Endothelial cell of umbilical vein (primary cell): ENCODE measurements at regions not wholly inside any gene's neighbourhood (a gene's known extent, or its start where the extent isn't known, plus 50 kb on each side); places are given as distances from the start of the nearest gene placed in this dataset.

ENCODE experiments used
- BruUV-seq: library from RNA; stranded (reverse); fragments of 400-500 nt; replicated peaks from 2 replicates; lab custom pipeline; 2021; lab: Mats Ljungman, UMichigan
- CTCF ChIA-PET: fragments of 300-600, 350-600 bp; sonication (Branson Sonifier 250); formaldehyde crosslinking; loops from one replicate; lab custom pipeline; 2021; ENCODE audit warnings: antibody characterized with exemption, inconsistent platforms; lab: Charles Lee
- POLR2A ChIA-PET: fragments of 300-600, 350-600 bp; sonication (Branson Sonifier 250); formaldehyde crosslinking; loops from one replicate; lab custom pipeline; 2021; ENCODE audit warnings: antibody characterized with exemption, inconsistent platforms; lab: Charles Lee
- DNase-seq: peaks from one replicate; pipeline ENCODE4 v3.0.0-alpha.2; 2011; ENCODE audit warnings: low read depth, low spot score
- FAIRE-seq: peaks from 2 replicates; lab custom pipeline; 2011; peaks lifted over from hg19 to GRCh38; lab: Jason Lieb, UNC
- H2AFZ ChIP-seq: 2 replicates; pipeline ENCODE4 v1.6.0; 2012; ENCODE audit warnings: low read depth, low read length, control low read depth, inconsistent platforms
- H3K27ac ChIP-seq: 2 replicates; pipeline ENCODE4 v1.5.1; 2011; ENCODE audit warnings: low read depth, mild to moderate bottlenecking, control low read depth, low read length, moderate library complexity; ENCODE audit not compliant: insufficient read depth
- H3K27me3 ChIP-seq, 2 experiments: 2 replicates each; pipeline versions ENCODE4 v1.6.0 to v1.6.1; 2011; ENCODE audit warnings: low read length in 2 of 2, mixed read lengths in 1 of 2; ENCODE audit not compliant: control insufficient read depth in 2 of 2, insufficient read depth in 2 of 2
- H3K36me3 ChIP-seq, 2 experiments: 2 replicates in 1 of 2; 3 replicates in 1 of 2; pipeline ENCODE4 v1.5.1; 2011; ENCODE audit warnings: low read length in 2 of 2, mild to moderate bottlenecking in 1 of 2, moderate library complexity in 1 of 2; ENCODE audit not compliant: control insufficient read depth in 2 of 2, insufficient read depth in 2 of 2; ENCODE audit errors: extremely low read depth in 1 of 2
- H3K4me1 ChIP-seq: 3 replicates; pipeline ENCODE4 v1.5.1; 2011; ENCODE audit warnings: mild to moderate bottlenecking, low read length; ENCODE audit not compliant: control insufficient read depth, insufficient read depth; ENCODE audit errors: extremely low read depth
- H3K4me2 ChIP-seq: 2 replicates; pipeline ENCODE4 v1.6.1; 2011; ENCODE audit warnings: low read length, control low read depth, mixed read lengths; ENCODE audit not compliant: insufficient read depth
- H3K4me3 ChIP-seq, 3 experiments: fragments of 200-600 bp in 1 of 3; sonication (generic), shearing (Covaris generic) in 1 of 3; replicated peaks in 1 of 3; 2 replicates each; pipeline ENCODE4 v1.5.1; 2011 to 2016; ENCODE audit warnings: control low read depth in 3 of 3, low read length in 3 of 3, mild to moderate bottlenecking in 2 of 3, inconsistent platforms in 1 of 3, low read depth in 1 of 3, moderate library complexity in 1 of 3; ENCODE audit not compliant: insufficient read depth in 1 of 3
- H3K79me2 ChIP-seq: 2 replicates; pipeline ENCODE4 v1.6.0; 2012; ENCODE audit warnings: low read length, inconsistent platforms; ENCODE audit not compliant: control insufficient read depth, insufficient read depth
- H3K9ac ChIP-seq: replicated peaks from 2 replicates; pipeline ENCODE3; 2011; ENCODE audit warnings: low read length, control low read depth; ENCODE audit not compliant: insufficient read depth; ENCODE audit errors: extremely low read depth
- H3K9me1 ChIP-seq: replicated peaks from 3 replicates; pipeline ENCODE4 v1.6.0; 2011; ENCODE audit warnings: mild to moderate bottlenecking, low read length; ENCODE audit not compliant: control insufficient read depth, insufficient read depth; ENCODE audit errors: extremely low read depth
- H3K9me3 ChIP-seq: replicated peaks from 2 replicates; pipeline ENCODE4 v1.5.1; 2012; ENCODE audit warnings: low read length, inconsistent platforms; ENCODE audit not compliant: control insufficient read depth, insufficient read depth
- H4K20me1 ChIP-seq: replicated peaks from 2 replicates; pipeline ENCODE3; 2011; ENCODE audit warnings: mild to moderate bottlenecking, low read length; ENCODE audit not compliant: control insufficient read depth, insufficient read depth; ENCODE audit errors: extremely low read depth
- CTCF ChIP-seq, 2 donors: IDR thresholded peaks; 1 replicate in 1 of 2; 2 replicates in 1 of 2; pipeline ENCODE4 v1.5.1; 2011; ENCODE audit warnings: low read length in 2 of 2, mild to moderate bottlenecking in 2 of 2, moderate library complexity in 2 of 2, control low read depth in 1 of 2, inconsistent platforms in 1 of 2, low read depth in 1 of 2; ENCODE audit not compliant: insufficient read depth in 1 of 2; ENCODE audit errors: extremely low read depth in 1 of 2
- EZH2 ChIP-seq: IDR thresholded peaks from 2 replicates; pipeline ENCODE4 v1.6.1; 2012; ENCODE audit warnings: borderline replicate concordance, low read depth, mild to moderate bottlenecking, moderate library complexity, low read length, inconsistent platforms; ENCODE audit not compliant: severe bottlenecking
- FOS ChIP-seq: IDR thresholded peaks from 2 replicates; pipeline ENCODE4 v1.6.1; 2011; ENCODE audit warnings: mild to moderate bottlenecking, low read length, moderate library complexity, borderline replicate concordance; ENCODE audit not compliant: insufficient read depth
- GATA2 ChIP-seq: IDR thresholded peaks from 2 replicates; pipeline ENCODE4 v1.7.0; 2011; ENCODE audit warnings: low read depth, mild to moderate bottlenecking, moderate library complexity, mixed read lengths, low read length; ENCODE audit not compliant: insufficient read length, insufficient read depth
- JUN ChIP-seq: IDR thresholded peaks from 2 replicates; pipeline ENCODE4 v1.6.1; 2011; ENCODE audit warnings: borderline replicate concordance, low read depth; ENCODE audit not compliant: insufficient read length, insufficient read depth
- MAX ChIP-seq: IDR thresholded peaks from 2 replicates; pipeline ENCODE4 v1.6.1; 2011; ENCODE audit not compliant: insufficient read depth, insufficient read length
- MYC ChIP-seq: IDR thresholded peaks from one replicate; pipeline ENCODE4 v1.6.1; 2011; ENCODE audit warnings: mild to moderate bottlenecking, low read depth, low read length
- POLR2A ChIP-seq: IDR thresholded peaks from 2 replicates; pipeline ENCODE4 v1.6.1; 2012; ENCODE audit warnings: low read depth, mild to moderate bottlenecking, control low read depth, low read length
- POLR2AphosphoS5 ChIP-seq: IDR thresholded peaks from 2 replicates; pipeline ENCODE4 v1.6.1; 2012; ENCODE audit warnings: low read depth, mild to moderate bottlenecking, control low read depth, low read length, moderate library complexity; ENCODE audit not compliant: insufficient read depth
- dilution Hi-C: fragments of 300-500 bp; cut with MboI; formaldehyde crosslinking; loops from one replicate; pipeline ENCODE4 v1.15.0; 2019; ENCODE audit warnings: low sequenced_read_pairs; ENCODE audit not compliant: extremely low pct_ligation_motif_present
- intact Hi-C: fragments of 100-400 bp; cut with micrococcal nuclease; formaldehyde crosslinking; loops from one replicate; pipeline ENCODE4 v1.10.0; 2022

- dilution Hi-C loops: no loop called here
- no TSS peak for BruUV-seq
Observed at GRCh38 chr2:181300600-181301291, 156.4 kb upstream of the ITGA4 start.

More at GRCh38 chr2:181300600-181301291, 156.4 kb upstream of the ITGA4 start:
- no peak for DNase-seq
- Histone ChIP-seq H3K4me3 (no peak overlapping the region), H4K20me1 (no peaks in the 10 kb centered on the region), H3K9me1 (no peaks in the 10 kb centered on the region), H3K36me3 (no peaks in the 10 kb centered on the region), H3K4me2 (no peak overlapping the region), H3K27ac (no peak overlapping the region), H3K4me1 (no peaks in the 10 kb centered on the region), H3K79me2 (no peaks in the 10 kb centered on the region), H3K9ac (no peak overlapping the region), H3K27me3 (no peaks in the 10 kb centered on the region), H3K9me3 (no peaks in the 10 kb centered on the region), H2AFZ (no peak overlapping the region)
- ChIA-PET POLR2A (no interaction called here), CTCF (interaction anchor here (1.0 kb wide), 1 partner anchor 8 kb away, joined by 3 read pairs; no protein-coding TSS in a partner anchor)
- no peak for TF ChIP-seq JUN
- TF ChIP-seq FOS: no peak
- TF ChIP-seq POLR2AphosphoS5: no peak
- TF ChIP-seq MYC: no peak
- no peak for TF ChIP-seq GATA2
- no peak for TF ChIP-seq EZH2
- TF ChIP-seq CTCF (IDR thresholded peaks at IDR 0.05; ENCODE audit: extremely low read depth in 1 of 2, insufficient read depth in 1 of 2, low read depth in 1 of 2, low read length in 2 of 2): no peak
- TF ChIP-seq POLR2A: no peak
- no peak for TF ChIP-seq MAX
- intact Hi-C loops: no loop called here
- FAIRE-seq: no peak
